ENCODE measurements at regions not wholly inside any gene's neighbourhood (a gene's known extent, or its start where the extent isn't known, plus 50 kb on each side); places are given as distances from the start of the nearest gene placed in this dataset.

DNA sequence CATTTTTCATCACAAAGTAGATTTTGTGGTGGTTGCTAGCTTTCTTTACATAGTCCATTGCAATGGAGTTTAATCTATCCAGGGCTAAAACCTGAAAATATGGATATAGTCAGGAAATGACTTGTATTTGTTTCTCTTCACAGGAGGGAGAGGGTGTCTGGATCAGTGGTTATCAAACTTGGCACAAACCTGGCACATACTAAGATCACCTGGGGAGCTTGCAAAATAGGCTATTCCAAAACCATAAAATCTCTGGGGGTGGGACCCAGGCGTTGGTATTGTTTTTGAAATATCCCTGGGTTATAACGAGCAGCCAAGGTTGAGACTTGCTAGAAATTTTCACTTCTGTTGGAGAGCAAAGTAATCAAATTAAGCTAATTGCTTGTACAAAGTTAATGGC lies 179.9 kb downstream of the PCSK1 start:
- TF ChIP-seq CTCF (IDR thresholded peaks at IDR 0.05) (no peak), ZFX (IDR thresholded peaks at IDR 0.05; ENCODE audit: borderline replicate concordance) (no peak)
